ENCODE measurements at regions not wholly inside any gene's neighbourhood (a gene's known extent, or its start where the extent isn't known, plus 50 kb on each side); places are given as distances from the start of the nearest gene placed in this dataset.

DNA sequence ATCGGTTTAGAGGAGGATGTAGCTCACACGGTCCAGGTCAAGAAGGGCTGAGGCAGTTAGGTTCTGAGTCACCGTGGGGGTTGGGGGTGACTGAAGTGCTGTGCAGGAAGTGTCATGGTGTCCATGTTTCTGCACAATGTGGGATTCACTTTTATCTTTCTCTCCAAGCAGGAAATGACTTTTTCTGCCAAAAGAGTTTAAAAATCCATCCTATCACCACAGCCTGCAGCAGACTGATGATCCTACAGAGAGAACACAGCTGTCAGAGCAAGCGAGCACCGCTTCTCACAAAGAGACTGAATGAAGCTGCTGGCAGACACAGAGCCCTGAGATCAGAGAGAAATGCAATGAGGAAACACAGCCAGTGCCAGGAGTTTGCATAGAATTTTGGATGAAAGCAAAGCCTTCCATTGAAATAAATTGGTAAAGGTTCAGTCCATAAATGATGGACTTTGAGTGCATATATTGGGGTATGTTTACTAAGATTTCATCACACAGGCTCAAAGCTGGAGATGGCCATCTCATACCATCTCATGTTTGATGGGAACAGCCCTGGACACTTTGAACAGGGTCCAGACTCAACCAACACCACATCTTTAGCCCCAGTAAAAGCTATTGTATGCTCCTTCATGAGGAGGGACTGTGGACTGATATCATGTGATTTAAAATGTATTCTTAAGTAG is 213.9 kb upstream of the FBXL7 start:
- TF ChIP-seq, protein P1, sequence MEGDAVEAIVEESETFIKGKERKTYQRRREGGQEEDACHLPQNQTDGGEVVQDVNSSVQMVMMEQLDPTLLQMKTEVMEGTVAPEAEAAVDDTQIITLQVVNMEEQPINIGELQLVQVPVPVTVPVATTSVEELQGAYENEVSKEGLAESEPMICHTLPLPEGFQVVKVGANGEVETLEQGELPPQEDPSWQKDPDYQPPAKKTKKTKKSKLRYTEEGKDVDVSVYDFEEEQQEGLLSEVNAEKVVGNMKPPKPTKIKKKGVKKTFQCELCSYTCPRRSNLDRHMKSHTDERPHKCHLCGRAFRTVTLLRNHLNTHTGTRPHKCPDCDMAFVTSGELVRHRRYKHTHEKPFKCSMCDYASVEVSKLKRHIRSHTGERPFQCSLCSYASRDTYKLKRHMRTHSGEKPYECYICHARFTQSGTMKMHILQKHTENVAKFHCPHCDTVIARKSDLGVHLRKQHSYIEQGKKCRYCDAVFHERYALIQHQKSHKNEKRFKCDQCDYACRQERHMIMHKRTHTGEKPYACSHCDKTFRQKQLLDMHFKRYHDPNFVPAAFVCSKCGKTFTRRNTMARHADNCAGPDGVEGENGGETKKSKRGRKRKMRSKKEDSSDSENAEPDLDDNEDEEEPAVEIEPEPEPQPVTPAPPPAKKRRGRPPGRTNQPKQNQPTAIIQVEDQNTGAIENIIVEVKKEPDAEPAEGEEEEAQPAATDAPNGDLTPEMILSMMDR (IDR thresholded peaks at IDR 0.05) = no peak
- no peak for TF ChIP-seq EP300 (IDR thresholded peaks at IDR 0.05)

Data from upper lobe of left lung (tissue), 4 donors.